ENCODE measurements at regions not wholly inside any gene's neighbourhood (a gene's known extent, or its start where the extent isn't known, plus 50 kb on each side); places are given as distances from the start of the nearest gene placed in this dataset.
"Not testable (repeated sequence)": the region's sequence is repeated elsewhere in the genome, so short reads cannot be mapped to it uniquely, and the experiment has no call there.

DNA sequence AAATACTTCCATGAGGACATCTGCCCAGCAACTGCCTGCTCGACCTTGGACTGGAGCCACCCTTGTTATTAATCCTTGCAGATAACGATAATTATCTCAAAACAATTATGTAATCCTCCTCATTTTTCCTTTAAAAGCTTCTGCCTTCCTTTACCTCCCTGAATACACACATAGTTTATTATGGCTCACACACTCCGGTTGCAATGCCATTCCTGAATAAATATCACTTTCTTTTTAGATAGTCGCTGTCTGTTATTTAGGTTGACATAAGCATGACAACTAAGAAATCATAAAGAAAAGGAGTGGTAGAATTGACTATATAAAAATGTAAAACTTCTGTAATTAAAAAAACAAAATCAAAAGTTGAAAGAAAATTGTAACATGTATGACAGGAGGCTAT, 64.8 kb downstream of the B4GALT7 start:
- H3K4me3 ChIP-seq; H3K4me1 ChIP-seq; H3K36me3 ChIP-seq (replicated peaks); DNase-seq (ENCODE audit: low spot score in 2 of 2); in situ Hi-C loops (cut with MboI; ENCODE audit: low sequenced_read_pairs); H3K9me3 ChIP-seq; H3K27me3 ChIP-seq (ENCODE audit: low read depth): not testable (repeated sequence)

DNA sequence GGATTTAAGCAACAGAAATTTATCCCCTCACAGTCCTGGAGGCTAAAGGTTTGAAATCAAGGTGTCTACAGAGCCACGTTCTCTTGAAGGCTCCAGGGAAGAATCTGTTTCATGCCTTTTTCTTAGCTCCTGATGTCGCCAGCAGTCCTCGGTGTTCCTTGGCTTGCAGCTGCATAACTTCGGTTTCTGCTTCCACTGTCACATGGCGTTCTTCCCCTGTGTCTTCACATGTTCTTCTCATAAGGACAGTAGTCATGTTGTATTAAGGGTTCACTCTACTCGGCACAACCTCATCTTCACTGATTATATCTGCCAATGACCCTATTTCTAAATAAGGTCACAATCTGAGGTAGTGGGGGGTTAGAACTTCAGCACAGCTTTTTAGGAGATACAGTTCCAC, 65.2 kb downstream of the B4GALT7 start:
- H3K4me3 ChIP-seq; H3K27me3 ChIP-seq (ENCODE audit: low read depth); H3K9me3 ChIP-seq; H3K36me3 ChIP-seq (replicated peaks); in situ Hi-C loops (cut with MboI; ENCODE audit: low sequenced_read_pairs); DNase-seq (ENCODE audit: low spot score in 2 of 2); H3K4me1 ChIP-seq: not testable (repeated sequence)

DNA sequence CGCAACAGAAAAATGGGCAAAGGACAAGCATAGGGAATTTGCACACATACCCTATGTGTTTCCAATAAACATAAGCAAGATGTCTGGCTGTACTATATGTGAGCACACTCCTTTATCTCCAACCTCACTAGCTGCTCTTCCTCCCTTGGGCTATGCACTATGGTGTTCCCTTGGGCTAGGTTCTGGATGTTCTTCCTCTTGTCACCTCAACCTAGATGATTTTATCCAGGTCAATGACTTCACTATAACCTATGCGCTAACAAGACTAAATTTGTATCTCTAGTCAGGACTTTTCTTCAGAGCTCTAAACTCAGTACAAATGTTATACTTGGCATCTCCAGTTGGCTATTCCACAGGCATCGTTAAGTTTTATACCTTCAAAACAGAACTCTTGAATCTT, 66.0 kb downstream of the B4GALT7 start:
- H3K4me1 ChIP-seq; H3K27me3 ChIP-seq (ENCODE audit: low read depth); in situ Hi-C loops (cut with MboI; ENCODE audit: low sequenced_read_pairs); H3K9me3 ChIP-seq; H3K36me3 ChIP-seq (replicated peaks); DNase-seq (ENCODE audit: low spot score in 2 of 2); H3K4me3 ChIP-seq: not testable (repeated sequence)

DNA sequence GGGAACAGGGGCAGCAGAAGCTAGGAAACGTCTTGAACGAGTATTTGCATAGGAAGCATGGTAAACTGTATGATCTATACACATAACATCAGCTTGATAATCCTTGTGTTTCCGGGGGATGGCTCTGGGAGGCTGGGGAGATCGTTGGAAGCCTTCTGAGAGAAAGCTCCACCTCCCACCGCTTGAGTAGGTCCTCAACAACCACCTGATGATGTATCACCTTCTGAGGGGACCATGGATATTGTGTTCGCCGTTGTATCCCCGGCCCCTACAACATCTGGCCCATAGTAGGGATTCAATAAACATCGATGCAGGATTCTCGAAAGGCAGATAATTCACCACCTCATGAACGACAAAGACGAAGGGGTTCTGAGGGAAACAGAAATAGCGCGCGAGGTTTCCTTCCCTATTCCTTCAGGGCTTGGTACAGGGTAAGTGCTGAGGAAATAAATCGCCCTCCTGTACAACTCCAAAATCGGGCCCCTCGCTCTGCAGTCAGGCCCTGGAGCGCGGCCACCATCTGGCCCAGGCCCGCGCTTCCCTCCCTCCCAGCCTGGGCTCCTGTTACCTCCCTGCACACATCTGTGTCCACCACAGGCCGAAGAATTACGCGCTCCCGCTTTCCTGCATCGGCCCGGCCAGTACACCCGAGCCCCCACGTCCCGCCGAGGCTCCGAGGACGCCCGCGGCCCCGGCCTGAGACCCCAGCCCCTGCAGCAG, 71.3 kb downstream of the B4GALT7 start:
- DNase-seq (ENCODE audit: low spot score in 2 of 2); H3K9me3 ChIP-seq; H3K27me3 ChIP-seq (ENCODE audit: low read depth); H3K4me3 ChIP-seq; H3K4me1 ChIP-seq; H3K36me3 ChIP-seq (replicated peaks); in situ Hi-C loops (cut with MboI; ENCODE audit: low sequenced_read_pairs): not testable (repeated sequence)

DNA sequence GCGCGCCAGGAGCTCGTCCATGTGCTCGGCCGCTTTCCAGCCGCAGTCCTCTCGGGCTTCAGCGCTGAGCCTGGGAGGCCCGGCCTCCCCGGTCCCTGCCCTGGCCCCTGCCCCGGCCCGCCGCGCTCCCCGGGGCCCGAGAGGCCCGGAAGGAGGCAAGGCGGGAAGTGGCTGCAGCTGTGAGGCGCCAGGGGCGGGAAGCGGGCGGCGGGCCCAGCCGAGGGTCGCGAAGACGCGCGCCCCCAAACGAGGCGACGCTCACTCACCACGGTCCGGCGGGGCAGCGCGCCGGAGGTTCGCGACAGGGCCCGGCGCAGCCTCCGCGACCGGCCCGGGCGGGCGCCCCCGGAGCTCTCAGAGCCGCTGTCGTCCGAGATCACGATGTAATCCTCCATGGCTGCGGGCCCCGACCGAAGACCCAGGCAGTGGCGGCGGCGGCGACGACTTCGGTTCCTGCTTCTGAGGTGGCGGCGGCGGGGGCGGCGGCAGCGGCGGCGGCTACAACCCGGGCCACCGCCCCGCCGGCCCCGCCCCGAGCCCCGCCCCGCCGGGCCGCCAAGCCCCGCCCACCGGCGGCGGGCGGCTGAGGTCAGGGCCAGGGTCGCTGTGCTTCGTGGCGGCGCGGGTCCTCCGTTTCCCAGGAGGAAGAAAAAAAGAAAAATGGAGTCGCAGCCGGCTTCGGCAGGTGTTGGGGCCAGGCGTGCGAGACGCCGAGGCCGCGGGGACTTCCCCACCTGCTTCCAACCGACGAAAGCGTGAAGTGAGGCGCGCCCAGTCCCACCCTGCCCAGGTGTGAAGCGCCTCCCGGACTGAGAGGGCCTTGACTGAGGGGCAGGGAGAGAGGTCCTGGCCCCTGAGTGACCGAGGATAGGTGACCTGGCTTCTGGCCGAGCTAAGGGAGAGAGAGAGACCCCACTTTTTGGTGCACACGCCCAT, 72.1 kb downstream of the B4GALT7 start:
- H3K4me1 ChIP-seq; H3K27me3 ChIP-seq (ENCODE audit: low read depth); H3K9me3 ChIP-seq; H3K36me3 ChIP-seq (replicated peaks); in situ Hi-C loops (cut with MboI; ENCODE audit: low sequenced_read_pairs): not testable (repeated sequence)
- peak overlapping the region; percentile 28 for H3K4me3 ChIP-seq
- peak; percentile 26 to 81 for DNase-seq (ENCODE audit: low spot score in 2 of 2)

Data from HAP-1 (cell line).